ENCODE measurements at regions not wholly inside any gene's neighbourhood (a gene's known extent, or its start where the extent isn't known, plus 50 kb on each side); places are given as distances from the start of the nearest gene placed in this dataset.

- Histone ChIP-seq H3K4me2 (ENCODE audit: insufficient read depth, low read length) (no peak overlapping the region), H3K79me2 (ENCODE audit: control insufficient read depth, insufficient read depth, low read length) (no peaks in the 10 kb centered on the region), H3K36me3 (ENCODE audit: control insufficient read depth, insufficient read depth, low read length) (no peaks in the 10 kb centered on the region), H3K27ac (ENCODE audit: extremely low read depth, low read depth, low read length) (no peak overlapping the region), H3K9me1 (ENCODE audit: control insufficient read depth, insufficient read depth, low read length) (no peaks in the 10 kb centered on the region), H3K9ac (ENCODE audit: insufficient read depth in 1 of 2, low read depth in 2 of 2, low read length in 2 of 2) (no peak overlapping the region), H3K4me1 (replicated peaks in 1 of 2; ENCODE audit: control insufficient read depth in 2 of 2, insufficient read depth in 2 of 2, low read length in 2 of 2) (no peaks in the 10 kb centered on the region; a peak in 3 of 5 replicates), H3K9me3 (replicated peaks; ENCODE audit: control insufficient read depth, insufficient read depth, low read depth, low read length) (no peaks in the 10 kb centered on the region), H3K4me3 (no peak overlapping the region), H3K27me3 (ENCODE audit: control insufficient read depth in 2 of 2, insufficient read depth in 2 of 2, low read length in 2 of 2) (peaks cover 0 to 5% of the 10 kb centered on the region in 2 experiments; a peak in 1 of 5 replicates), H2AFZ (ENCODE audit: low read depth, low read length) (no peak overlapping the region), H4K20me1 (replicated peaks; ENCODE audit: control insufficient read depth, insufficient read depth, low read length) (no peaks in the 10 kb centered on the region)
- in situ Hi-C loops (cut with MboI) (no loop called here), intact Hi-C loops (cut with micrococcal nuclease) (no loop called here)
- peak; percentile 91 for ATAC-seq
- FAIRE-seq: peak; percentile 52
- CTCF ChIA-PET (ENCODE audit: low intra/inter-chr PET ratio): no interaction called here
- no TSS peak for BruUV-seq (replicated peaks)
- DNase-seq (ENCODE audit: extremely low read depth in 1 of 4, low spot score in 3 of 4): peak in 2 of 4 experiments; percentile 22 to 73
- POLR2A ChIA-PET: interaction anchor here (1.0 to 1.4 kb wide), 2 partner anchors 11 to 23 kb away, joined by 3 read pairs; no protein-coding TSS in a partner anchor
- WGBS (ENCODE audit: insufficient coverage, low coverage, missing lambda C conversion rate): 7% methylated on average over 1 of the region's 1 CpG
- TF ChIP-seq BRD9 (IDR thresholded peaks at IDR 0.05; ENCODE audit: low read depth, partially characterized antibody): no peak
- no peak for TF ChIP-seq PURB (CRISPR knock-in tag; IDR thresholded peaks at IDR 0.05; ENCODE audit: low read depth)
- TF ChIP-seq E2F3 (CRISPR knock-in tag; IDR thresholded peaks at IDR 0.05): no peak
- no peak for TF ChIP-seq ZNF586 (CRISPR knock-in tag; conservative IDR thresholded peaks at IDR 0.05)
- TF ChIP-seq ZNF384 (IDR thresholded peaks at IDR 0.05; ENCODE audit: low read depth, low read length): no peak
- TF ChIP-seq HOXB6 (CRISPR knock-in tag; IDR thresholded peaks at IDR 0.05; ENCODE audit: borderline replicate concordance): no peak
- TF ChIP-seq CBFA2T3 (IDR thresholded peaks at IDR 0.05): peak; percentile 59
- TF ChIP-seq TEAD4 (IDR thresholded peaks at IDR 0.05; ENCODE audit: low read length): peak; percentile 42; the same call in 1 of the 2 replicates
- TF ChIP-seq TEAD4 (CRISPR knock-in tag; IDR thresholded peaks at IDR 0.05; ENCODE audit: borderline replicate concordance): no peak
- no peak for TF ChIP-seq ATF7 (IDR thresholded peaks at IDR 0.05)
- TF ChIP-seq, protein P1, sequence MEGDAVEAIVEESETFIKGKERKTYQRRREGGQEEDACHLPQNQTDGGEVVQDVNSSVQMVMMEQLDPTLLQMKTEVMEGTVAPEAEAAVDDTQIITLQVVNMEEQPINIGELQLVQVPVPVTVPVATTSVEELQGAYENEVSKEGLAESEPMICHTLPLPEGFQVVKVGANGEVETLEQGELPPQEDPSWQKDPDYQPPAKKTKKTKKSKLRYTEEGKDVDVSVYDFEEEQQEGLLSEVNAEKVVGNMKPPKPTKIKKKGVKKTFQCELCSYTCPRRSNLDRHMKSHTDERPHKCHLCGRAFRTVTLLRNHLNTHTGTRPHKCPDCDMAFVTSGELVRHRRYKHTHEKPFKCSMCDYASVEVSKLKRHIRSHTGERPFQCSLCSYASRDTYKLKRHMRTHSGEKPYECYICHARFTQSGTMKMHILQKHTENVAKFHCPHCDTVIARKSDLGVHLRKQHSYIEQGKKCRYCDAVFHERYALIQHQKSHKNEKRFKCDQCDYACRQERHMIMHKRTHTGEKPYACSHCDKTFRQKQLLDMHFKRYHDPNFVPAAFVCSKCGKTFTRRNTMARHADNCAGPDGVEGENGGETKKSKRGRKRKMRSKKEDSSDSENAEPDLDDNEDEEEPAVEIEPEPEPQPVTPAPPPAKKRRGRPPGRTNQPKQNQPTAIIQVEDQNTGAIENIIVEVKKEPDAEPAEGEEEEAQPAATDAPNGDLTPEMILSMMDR (IDR thresholded peaks at IDR 0.05 in 2 of 3, conservative IDR thresholded peaks at IDR 0.05 in 1 of 3; ENCODE audit: insufficient read depth in 2 of 3, low read depth in 1 of 3, low read length in 3 of 3): no peak
- no peak for TF ChIP-seq LCOR (CRISPR knock-in tag; IDR thresholded peaks at IDR 0.05)
- TF ChIP-seq CBFA2T2 (conservative IDR thresholded peaks at IDR 0.05): peak; percentile 28; the same call in 1 of the 2 replicates
- TF ChIP-seq ZBTB2 (IDR thresholded peaks at IDR 0.05): no peak
- TF ChIP-seq, protein P2, sequence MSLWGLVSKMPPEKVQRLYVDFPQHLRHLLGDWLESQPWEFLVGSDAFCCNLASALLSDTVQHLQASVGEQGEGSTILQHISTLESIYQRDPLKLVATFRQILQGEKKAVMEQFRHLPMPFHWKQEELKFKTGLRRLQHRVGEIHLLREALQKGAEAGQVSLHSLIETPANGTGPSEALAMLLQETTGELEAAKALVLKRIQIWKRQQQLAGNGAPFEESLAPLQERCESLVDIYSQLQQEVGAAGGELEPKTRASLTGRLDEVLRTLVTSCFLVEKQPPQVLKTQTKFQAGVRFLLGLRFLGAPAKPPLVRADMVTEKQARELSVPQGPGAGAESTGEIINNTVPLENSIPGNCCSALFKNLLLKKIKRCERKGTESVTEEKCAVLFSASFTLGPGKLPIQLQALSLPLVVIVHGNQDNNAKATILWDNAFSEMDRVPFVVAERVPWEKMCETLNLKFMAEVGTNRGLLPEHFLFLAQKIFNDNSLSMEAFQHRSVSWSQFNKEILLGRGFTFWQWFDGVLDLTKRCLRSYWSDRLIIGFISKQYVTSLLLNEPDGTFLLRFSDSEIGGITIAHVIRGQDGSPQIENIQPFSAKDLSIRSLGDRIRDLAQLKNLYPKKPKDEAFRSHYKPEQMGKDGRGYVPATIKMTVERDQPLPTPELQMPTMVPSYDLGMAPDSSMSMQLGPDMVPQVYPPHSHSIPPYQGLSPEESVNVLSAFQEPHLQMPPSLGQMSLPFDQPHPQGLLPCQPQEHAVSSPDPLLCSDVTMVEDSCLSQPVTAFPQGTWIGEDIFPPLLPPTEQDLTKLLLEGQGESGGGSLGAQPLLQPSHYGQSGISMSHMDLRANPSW (CRISPR knock-in tag; IDR thresholded peaks at IDR 0.05): no peak
- TF ChIP-seq ATF1 (CRISPR knock-in tag; IDR thresholded peaks at IDR 0.05): no peak
- no peak for TF ChIP-seq ATF1 (tag; IDR thresholded peaks at IDR 0.05)
- TF ChIP-seq ZNF146 (CRISPR knock-in tag; IDR thresholded peaks at IDR 0.05; ENCODE audit: unreplicated experiment): no peak
- TF ChIP-seq GMEB1 (CRISPR knock-in tag; IDR thresholded peaks at IDR 0.05): no peak
Observed at GRCh38 chr7:91571601-91572000, 307.4 kb downstream of the FZD1 start.
